Activated CD4-positive, CD25-positive, alpha-beta regulatory T cell treated with anti-CD3 and anti-CD28 coated beads, Interleukin-2, amount 50 U/mL, for 72 hours (primary cell): ENCODE measurements at regions not wholly inside any gene's neighbourhood (a gene's known extent, or its start where the extent isn't known, plus 50 kb on each side); places are given as distances from the start of the nearest gene placed in this dataset.
"Not testable (repeated sequence)": the region's sequence is repeated elsewhere in the genome, so short reads cannot be mapped to it uniquely, and the experiment has no call there.

Source experiments
- DNase-seq: peaks from one replicate; pipeline ENCODE4 v3.0.0; 2021

- DNase-seq, result no peak
Measured at GRCh38 chr13:21883713-21884112, 212.8 kb downstream of the FGF9 start.

- DNase-seq, result no peak
Measured at GRCh38 chr13:21884299-21884909, 213.5 kb downstream of the FGF9 start.

- DNase-seq, result no peak
Measured at GRCh38 chr13:21884965-21885567, 214.2 kb downstream of the FGF9 start.

GRCh38 chr13:21885714-21886224, 214.9 kb downstream of the FGF9 start:
- no peak for DNase-seq

GRCh38 chr13:21889651-21890050, 218.8 kb downstream of the FGF9 start:
- no peak for DNase-seq

- not testable (repeated sequence) for DNase-seq
Measured at GRCh38 chr13:21890220-21890619, 219.3 kb downstream of the FGF9 start.

- DNase-seq, result no peak
Measured at GRCh38 chr13:21894091-21894490, 223.2 kb downstream of the FGF9 start.

GRCh38 chr13:21894703-21895699, 224.1 kb downstream of the FGF9 start:
- no peak for DNase-seq

- no peak for DNase-seq
Measured at GRCh38 chr13:21895779-21896178, 224.9 kb downstream of the FGF9 start.

- no peak for DNase-seq
Measured at GRCh38 chr13:21897161-21897560, 226.3 kb downstream of the FGF9 start.

- DNase-seq, result no peak
Measured at GRCh38 chr13:21898459-21898858, 227.6 kb downstream of the FGF9 start.

GRCh38 chr13:21898945-21899344, 228.1 kb downstream of the FGF9 start:
- DNase-seq, result no peak

- DNase-seq, result no peak
Measured at GRCh38 chr13:21901336-21901735, 230.5 kb downstream of the FGF9 start.

- DNase-seq, result no peak
Measured at GRCh38 chr13:21901811-21902708, 231.2 kb downstream of the FGF9 start.

- no peak for DNase-seq
Measured at GRCh38 chr13:21902709-21903098, 231.8 kb downstream of the FGF9 start.

GRCh38 chr13:21905486-21905885, 234.6 kb downstream of the FGF9 start:
- no peak for DNase-seq

- DNase-seq, result no peak
Measured at GRCh38 chr13:21909331-21909730, 238.5 kb downstream of the FGF9 start.

- no peak for DNase-seq
Measured at GRCh38 chr13:21910546-21910945, 239.7 kb downstream of the FGF9 start.

- no peak for DNase-seq
Measured at GRCh38 chr13:21911646-21912298, 240.9 kb downstream of the FGF9 start.

GRCh38 chr13:21913010-21913409, 242.1 kb downstream of the FGF9 start:
- no peak for DNase-seq

- no peak for DNase-seq
Measured at GRCh38 chr13:21917086-21918015, 246.5 kb downstream of the FGF9 start.
